OCI-LY7 (cell line): ENCODE measurements at regions not wholly inside any gene's neighbourhood (a gene's known extent, or its start where the extent isn't known, plus 50 kb on each side); places are given as distances from the start of the nearest gene placed in this dataset.

Source experiments
- BruUV-seq: library from RNA; stranded (reverse); fragments of 400-500 nt; replicated peaks from 2 replicates; lab custom pipeline; 2021; lab: Mats Ljungman, UMichigan
- CTCF ChIA-PET: fragments of 300-600 bp; sonication (Branson Sonifier 250); formaldehyde crosslinking; loops from one replicate; lab custom pipeline; 2022; ENCODE audit warnings: antibody characterized with exemption; ENCODE audit not compliant: unreplicated experiment; lab: Charles Lee
- POLR2A ChIA-PET: fragments of 300-600 bp; sonication (Branson Sonifier 250); formaldehyde crosslinking; loops from one replicate; lab custom pipeline; 2022; ENCODE audit warnings: antibody characterized with exemption; lab: Charles Lee
- DNase-seq: peaks from one replicate; pipeline ENCODE4 v3.0.0-alpha.2; 2015; ENCODE audit warnings: low spot score
- H2AFZ ChIP-seq: fragments of 200-600 bp; sonication (generic), shearing (Covaris generic); 2 replicates; pipeline ENCODE4 v1.6.1; 2014; ENCODE audit warnings: mild to moderate bottlenecking, antibody characterized with exemption, low read length, moderate library complexity
- H3K27ac ChIP-seq: fragments of 200-600 bp; sonication (generic); 2 replicates; pipeline ENCODE4 v1.5.1; 2014; ENCODE audit warnings: mixed run types, low read depth, mild to moderate bottlenecking, moderate library complexity, low read length, inconsistent platforms; ENCODE audit not compliant: poor library complexity, severe bottlenecking
- H3K36me3 ChIP-seq: fragments of 200-600 bp; sonication (generic); 2 replicates; pipeline ENCODE4 v1.6.1; 2014; ENCODE audit warnings: mild to moderate bottlenecking, antibody characterized with exemption, low read length, moderate library complexity, mixed read lengths; ENCODE audit not compliant: insufficient read depth
- H3K4me1 ChIP-seq: fragments of 200-600 bp; sonication (generic); 2 replicates; pipeline ENCODE4 v1.5.1; 2014; ENCODE audit warnings: mild to moderate bottlenecking, low read length; ENCODE audit not compliant: insufficient read depth, poor library complexity, severe bottlenecking
- H3K4me2 ChIP-seq: fragments of 200-600 bp; sonication (generic); 2 replicates; pipeline ENCODE4 v1.6.1; 2014; ENCODE audit warnings: mild to moderate bottlenecking, low read length
- H3K4me3 ChIP-seq: fragments of 200-600 bp; sonication (generic); 2 replicates; pipeline ENCODE4 v1.5.1; 2014; ENCODE audit warnings: mild to moderate bottlenecking, low read depth, low read length; ENCODE audit not compliant: poor library complexity, severe bottlenecking
- H3K79me2 ChIP-seq: fragments of 200-600 bp; sonication (generic); 2 replicates; pipeline ENCODE4 v1.6.1; 2016; ENCODE audit warnings: low read depth, mild to moderate bottlenecking, low read length, moderate library complexity, mixed read lengths; ENCODE audit not compliant: insufficient read depth
- H3K9me2 ChIP-seq: fragments of 200-600 bp; sonication (generic); 2 replicates; pipeline ENCODE4 v1.6.1; 2016; ENCODE audit warnings: mild to moderate bottlenecking, low read length, mixed read lengths; ENCODE audit not compliant: insufficient read depth
- H3K9me3 ChIP-seq: fragments of 200-600 bp; sonication (generic); 2 replicates; pipeline ENCODE4 v1.6.1; 2014; ENCODE audit warnings: mild to moderate bottlenecking, mixed run types, low read length, mixed read lengths
- H4K20me1 ChIP-seq: fragments of 200-600 bp; sonication (generic); 2 replicates; pipeline ENCODE4 v1.6.1; 2014; ENCODE audit warnings: mild to moderate bottlenecking, antibody characterized with exemption, low read length, moderate library complexity, mixed read lengths; ENCODE audit not compliant: insufficient read depth
- EZH2phosphoT487 ChIP-seq: fragments of 200-600 bp; sonication (generic); IDR thresholded peaks from 2 replicates; pipeline ENCODE4 v1.6.1; 2018; ENCODE audit warnings: low read depth, borderline replicate concordance, mild to moderate bottlenecking, mixed run types, antibody characterized with exemption, low read length, moderate library complexity, mixed read lengths
- intact Hi-C: fragments of 100-400 bp; cut with micrococcal nuclease; formaldehyde crosslinking; loops from one replicate; pipeline ENCODE4 v1.10.0; 2022; ENCODE audit not compliant: unreplicated experiment
- TF ChIP-seq, protein P1 (sequence below): fragments of 200-600 bp; sonication (generic); conservative IDR thresholded peaks from 2 replicates; pipeline ENCODE4 v1.5.1; 2014; ENCODE audit warnings: mild to moderate bottlenecking, antibody characterized with exemption, low read length, moderate library complexity, mixed read lengths

DNA sequence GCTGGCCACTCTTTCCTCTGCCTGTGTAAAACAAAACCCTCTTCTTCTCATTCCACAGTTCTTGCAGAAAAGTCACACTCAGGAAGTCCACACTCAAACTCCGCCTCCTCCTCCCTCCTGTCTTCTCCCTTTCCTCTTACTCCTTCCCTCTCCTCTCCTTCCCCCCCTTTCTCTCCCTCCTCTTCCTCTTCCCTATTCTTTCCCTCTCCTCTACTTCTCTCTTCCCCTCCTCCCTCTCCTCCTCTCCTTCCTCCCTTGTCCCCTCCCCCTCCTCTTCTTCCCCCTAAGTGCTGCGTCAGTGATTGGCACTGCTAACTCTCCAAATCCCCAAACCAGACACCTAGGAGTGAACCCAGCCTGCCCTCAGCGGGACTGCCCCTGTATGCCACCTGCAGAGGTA, 67.0 kb downstream of the ZNF467 start:
- no peaks in the 10 kb centered on the region for H3K36me3 ChIP-seq
- no peaks in the 10 kb centered on the region for H4K20me1 ChIP-seq
- H3K9me3 ChIP-seq = peaks cover 11% of the 10 kb centered on the region
- no peaks in the 10 kb centered on the region for H3K79me2 ChIP-seq
- no peaks in the 10 kb centered on the region for H3K9me2 ChIP-seq
- intact Hi-C loops = no loop called here
- BruUV-seq = no TSS peak
- no peak overlapping the region for H3K4me3 ChIP-seq
- H3K4me1 ChIP-seq = peaks cover 6% of the 10 kb centered on the region
- DNase-seq = no peak
- POLR2A ChIA-PET = no interaction called here
- no peak overlapping the region for H2AFZ ChIP-seq
- no peak for TF ChIP-seq EZH2phosphoT487
- TF ChIP-seq, protein P1, sequence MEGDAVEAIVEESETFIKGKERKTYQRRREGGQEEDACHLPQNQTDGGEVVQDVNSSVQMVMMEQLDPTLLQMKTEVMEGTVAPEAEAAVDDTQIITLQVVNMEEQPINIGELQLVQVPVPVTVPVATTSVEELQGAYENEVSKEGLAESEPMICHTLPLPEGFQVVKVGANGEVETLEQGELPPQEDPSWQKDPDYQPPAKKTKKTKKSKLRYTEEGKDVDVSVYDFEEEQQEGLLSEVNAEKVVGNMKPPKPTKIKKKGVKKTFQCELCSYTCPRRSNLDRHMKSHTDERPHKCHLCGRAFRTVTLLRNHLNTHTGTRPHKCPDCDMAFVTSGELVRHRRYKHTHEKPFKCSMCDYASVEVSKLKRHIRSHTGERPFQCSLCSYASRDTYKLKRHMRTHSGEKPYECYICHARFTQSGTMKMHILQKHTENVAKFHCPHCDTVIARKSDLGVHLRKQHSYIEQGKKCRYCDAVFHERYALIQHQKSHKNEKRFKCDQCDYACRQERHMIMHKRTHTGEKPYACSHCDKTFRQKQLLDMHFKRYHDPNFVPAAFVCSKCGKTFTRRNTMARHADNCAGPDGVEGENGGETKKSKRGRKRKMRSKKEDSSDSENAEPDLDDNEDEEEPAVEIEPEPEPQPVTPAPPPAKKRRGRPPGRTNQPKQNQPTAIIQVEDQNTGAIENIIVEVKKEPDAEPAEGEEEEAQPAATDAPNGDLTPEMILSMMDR = no peak
- CTCF ChIA-PET = no interaction called here
- no peak overlapping the region for H3K27ac ChIP-seq
- H3K4me2 ChIP-seq = no peak overlapping the region

DNA sequence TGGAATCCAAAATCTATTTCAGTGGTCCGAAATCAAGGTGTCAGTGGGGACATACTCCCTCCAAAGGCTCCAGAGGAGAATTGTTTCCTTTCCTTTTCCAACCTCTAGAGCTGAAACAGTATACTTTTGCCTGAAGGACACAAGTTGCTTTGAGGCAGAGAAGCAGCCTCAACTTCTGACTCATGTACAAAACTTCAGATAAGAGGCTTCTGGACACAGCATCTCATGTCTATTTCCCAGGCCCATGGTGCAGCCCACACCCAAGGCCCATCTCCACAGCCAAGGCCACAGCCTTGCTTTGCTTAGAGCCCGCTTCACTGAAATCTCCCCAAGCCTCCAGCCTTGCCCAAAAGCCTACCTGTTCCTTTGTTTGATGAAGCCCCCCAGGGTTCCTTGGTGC, 68.9 kb downstream of the ZNF467 start:
- Histone ChIP-seq H3K9me3 (no peaks in the 10 kb centered on the region), H2AFZ (no peak overlapping the region), H3K4me3 (no peak overlapping the region), H4K20me1 (no peaks in the 10 kb centered on the region), H3K4me1 (peaks cover 6% of the 10 kb centered on the region), H3K79me2 (no peaks in the 10 kb centered on the region), H3K36me3 (no peaks in the 10 kb centered on the region), H3K9me2 (no peaks in the 10 kb centered on the region), H3K27ac (no peak overlapping the region), H3K4me2 (no peak overlapping the region)
- intact Hi-C loops = no loop called here
- CTCF ChIA-PET = interaction anchor here (0.6 kb wide), 1 partner anchor 703 kb away, joined by 4 read pairs; no protein-coding TSS in a partner anchor
- no peak for DNase-seq
- POLR2A ChIA-PET = no interaction called here
- TF ChIP-seq, protein P1 = no peak
- TF ChIP-seq EZH2phosphoT487 = no peak
- BruUV-seq = no TSS peak

DNA sequence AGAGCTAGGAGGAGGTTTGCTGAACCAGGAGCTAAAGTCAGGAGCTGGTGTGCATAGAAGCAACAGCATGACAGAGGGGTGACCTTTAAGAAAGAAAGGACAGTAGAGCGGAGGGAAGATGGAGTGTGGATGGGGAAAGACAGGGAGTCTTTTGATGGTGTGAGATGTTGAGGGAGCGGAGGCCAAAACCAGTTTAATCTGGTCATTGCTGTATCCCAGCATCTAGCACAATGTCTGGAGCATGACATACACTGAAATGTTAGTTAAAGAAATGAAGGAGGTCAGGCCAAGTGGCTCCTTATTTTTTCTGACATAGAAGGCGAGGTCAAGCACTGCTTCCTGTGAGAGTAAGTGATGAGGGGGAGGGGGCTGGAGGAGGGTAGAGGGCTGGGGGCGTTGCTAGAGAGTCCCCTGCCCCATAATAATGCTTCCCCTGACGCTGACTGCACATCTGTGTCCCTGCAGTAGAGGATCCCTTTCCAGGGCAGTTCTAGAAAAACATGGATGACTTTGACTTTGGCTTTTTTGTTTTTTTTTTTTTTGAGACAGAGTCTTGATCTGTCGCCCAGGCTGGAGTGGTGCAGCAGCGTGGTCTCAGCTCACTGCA, 70.2 kb downstream of the ZNF467 start:
- BruUV-seq = no TSS peak
- CTCF ChIA-PET = no interaction called here

More for the DNA sequence above, 70.2 kb downstream of the ZNF467 start:
- H3K9me3 ChIP-seq = 0 out of 2 replicates have a peak, but pooled peaks cover 6% of the 10 kb centered on the region
- H3K9me2 ChIP-seq = no peaks in the 10 kb centered on the region
- no peak overlapping the region for H3K4me3 ChIP-seq
- DNase-seq = no peak
- POLR2A ChIA-PET = interaction anchor here (0.6 kb wide), 1 partner anchor 18 kb away, joined by 3 read pairs; no protein-coding TSS in a partner anchor
- no peak overlapping the region for H3K4me2 ChIP-seq
- intact Hi-C loops = no loop called here
- no peaks in the 10 kb centered on the region for H3K36me3 ChIP-seq
- no peak overlapping the region for H2AFZ ChIP-seq
- no peaks in the 10 kb centered on the region for H3K79me2 ChIP-seq
- H3K4me1 ChIP-seq = peaks cover 6% of the 10 kb centered on the region
- no peaks in the 10 kb centered on the region for H4K20me1 ChIP-seq
- no peak overlapping the region for H3K27ac ChIP-seq
- TF ChIP-seq, protein P1 = no peak
- TF ChIP-seq EZH2phosphoT487 = no peak
